ENCODE measurements at regions not wholly inside any gene's neighbourhood (a gene's known extent, or its start where the extent isn't known, plus 50 kb on each side); places are given as distances from the start of the nearest gene placed in this dataset.

DNA sequence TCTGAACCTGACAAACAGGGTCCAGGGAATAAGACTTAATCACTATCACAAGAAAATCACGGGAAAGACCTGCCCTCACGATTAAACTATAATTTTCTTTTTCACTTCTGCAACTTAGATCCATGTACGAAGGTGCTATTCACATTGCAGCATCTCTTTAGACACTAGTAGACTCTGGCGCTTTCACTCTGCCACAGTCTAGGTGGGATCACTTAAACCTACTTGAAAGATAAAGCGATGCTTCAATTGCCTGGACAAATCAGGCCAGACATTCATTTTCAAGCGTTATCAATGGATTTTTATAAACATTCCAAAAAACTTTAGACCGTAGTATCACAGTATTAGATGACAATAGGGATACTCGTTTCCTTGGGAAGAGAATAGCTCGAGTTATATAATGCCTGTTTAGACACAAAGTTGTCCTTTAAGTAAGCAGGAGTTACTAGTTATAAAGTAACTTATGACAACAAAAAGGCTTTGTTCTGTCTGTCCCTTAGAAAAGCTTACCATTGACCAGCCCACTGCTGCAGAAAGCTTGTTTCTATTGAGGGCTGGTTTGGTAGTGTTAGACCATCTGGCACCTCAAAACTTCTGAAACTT is 367.3 kb downstream of the UTRN start (continued):
- TF ChIP-seq, protein P1, sequence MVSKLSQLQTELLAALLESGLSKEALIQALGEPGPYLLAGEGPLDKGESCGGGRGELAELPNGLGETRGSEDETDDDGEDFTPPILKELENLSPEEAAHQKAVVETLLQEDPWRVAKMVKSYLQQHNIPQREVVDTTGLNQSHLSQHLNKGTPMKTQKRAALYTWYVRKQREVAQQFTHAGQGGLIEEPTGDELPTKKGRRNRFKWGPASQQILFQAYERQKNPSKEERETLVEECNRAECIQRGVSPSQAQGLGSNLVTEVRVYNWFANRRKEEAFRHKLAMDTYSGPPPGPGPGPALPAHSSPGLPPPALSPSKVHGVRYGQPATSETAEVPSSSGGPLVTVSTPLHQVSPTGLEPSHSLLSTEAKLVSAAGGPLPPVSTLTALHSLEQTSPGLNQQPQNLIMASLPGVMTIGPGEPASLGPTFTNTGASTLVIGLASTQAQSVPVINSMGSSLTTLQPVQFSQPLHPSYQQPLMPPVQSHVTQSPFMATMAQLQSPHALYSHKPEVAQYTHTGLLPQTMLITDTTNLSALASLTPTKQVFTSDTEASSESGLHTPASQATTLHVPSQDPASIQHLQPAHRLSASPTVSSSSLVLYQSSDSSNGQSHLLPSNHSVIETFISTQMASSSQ (IDR thresholded peaks at IDR 0.05; ENCODE audit: low read depth): peak; percentile 91
- TF ChIP-seq, protein P1 (CRISPR knock-in tag; IDR thresholded peaks at IDR 0.05; ENCODE audit: borderline replicate concordance): peak; percentile 94; the same call in 1 of the 2 replicates
- no peak for TF ChIP-seq MAZ (IDR thresholded peaks at IDR 0.05; ENCODE audit: borderline replicate concordance, low read depth, low read length)
- TF ChIP-seq MAZ (CRISPR knock-in tag; IDR thresholded peaks at IDR 0.05; ENCODE audit: low read depth): peak; percentile 38; the same call in 1 of the 2 replicates
- TF ChIP-seq, protein P2, sequence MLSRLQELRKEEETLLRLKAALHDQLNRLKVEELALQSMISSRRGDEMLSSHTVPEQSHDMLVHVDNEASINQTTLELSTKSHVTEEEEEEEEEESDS (CRISPR knock-in tag; IDR thresholded peaks at IDR 0.05; ENCODE audit: borderline replicate concordance): no peak
- TF ChIP-seq RARG (CRISPR knock-in tag; IDR thresholded peaks at IDR 0.05; ENCODE audit: low read depth): no peak
- TF ChIP-seq NFRKB (IDR thresholded peaks at IDR 0.05): no peak
- no peak for TF ChIP-seq ZNF292 (CRISPR knock-in tag; IDR thresholded peaks at IDR 0.05; ENCODE audit: borderline replicate concordance, low read depth)
- TF ChIP-seq ZNF264 (CRISPR knock-in tag; IDR thresholded peaks at IDR 0.05): no peak
- TF ChIP-seq TCF7L2 (IDR thresholded peaks at IDR 0.05; ENCODE audit: low read depth, low read length): no peak
- TF ChIP-seq, protein P3, sequence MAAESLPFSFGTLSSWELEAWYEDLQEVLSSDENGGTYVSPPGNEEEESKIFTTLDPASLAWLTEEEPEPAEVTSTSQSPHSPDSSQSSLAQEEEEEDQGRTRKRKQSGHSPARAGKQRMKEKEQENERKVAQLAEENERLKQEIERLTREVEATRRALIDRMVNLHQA (CRISPR knock-in tag; IDR thresholded peaks at IDR 0.05): no peak
- TF ChIP-seq, protein P4, sequence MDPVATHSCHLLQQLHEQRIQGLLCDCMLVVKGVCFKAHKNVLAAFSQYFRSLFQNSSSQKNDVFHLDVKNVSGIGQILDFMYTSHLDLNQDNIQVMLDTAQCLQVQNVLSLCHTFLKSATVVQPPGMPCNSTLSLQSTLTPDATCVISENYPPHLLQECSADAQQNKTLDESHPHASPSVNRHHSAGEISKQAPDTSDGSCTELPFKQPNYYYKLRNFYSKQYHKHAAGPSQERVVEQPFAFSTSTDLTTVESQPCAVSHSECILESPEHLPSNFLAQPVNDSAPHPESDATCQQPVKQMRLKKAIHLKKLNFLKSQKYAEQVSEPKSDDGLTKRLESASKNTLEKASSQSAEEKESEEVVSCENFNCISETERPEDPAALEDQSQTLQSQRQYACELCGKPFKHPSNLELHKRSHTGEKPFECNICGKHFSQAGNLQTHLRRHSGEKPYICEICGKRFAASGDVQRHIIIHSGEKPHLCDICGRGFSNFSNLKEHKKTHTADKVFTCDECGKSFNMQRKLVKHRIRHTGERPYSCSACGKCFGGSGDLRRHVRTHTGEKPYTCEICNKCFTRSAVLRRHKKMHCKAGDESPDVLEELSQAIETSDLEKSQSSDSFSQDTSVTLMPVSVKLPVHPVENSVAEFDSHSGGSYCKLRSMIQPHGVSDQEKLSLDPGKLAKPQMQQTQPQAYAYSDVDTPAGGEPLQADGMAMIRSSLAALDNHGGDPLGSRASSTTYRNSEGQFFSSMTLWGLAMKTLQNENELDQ (CRISPR knock-in tag; IDR thresholded peaks at IDR 0.05; ENCODE audit: borderline replicate concordance): no peak
- no peak for TF ChIP-seq TAF15 (IDR thresholded peaks at IDR 0.05; ENCODE audit: low read depth, low read length, poor library complexity, severe bottlenecking)
- TF ChIP-seq POLR2AphosphoS5 (IDR thresholded peaks at IDR 0.05; ENCODE audit: low read depth, low read length): peak; percentile 45; the same call in 1 of the 2 replicates
- no peak for TF ChIP-seq CBX2 (IDR thresholded peaks at IDR 0.05; ENCODE audit: low read depth, low read length)
- no peak for TF ChIP-seq CBX2 (CRISPR knock-in tag; IDR thresholded peaks at IDR 0.05; ENCODE audit: low read depth)
- no peak for TF ChIP-seq TOPORS (CRISPR knock-in tag; IDR thresholded peaks at IDR 0.05)
- no peak for TF ChIP-seq KLF13 (CRISPR knock-in tag; IDR thresholded peaks at IDR 0.05)
- TF ChIP-seq, protein P5, sequence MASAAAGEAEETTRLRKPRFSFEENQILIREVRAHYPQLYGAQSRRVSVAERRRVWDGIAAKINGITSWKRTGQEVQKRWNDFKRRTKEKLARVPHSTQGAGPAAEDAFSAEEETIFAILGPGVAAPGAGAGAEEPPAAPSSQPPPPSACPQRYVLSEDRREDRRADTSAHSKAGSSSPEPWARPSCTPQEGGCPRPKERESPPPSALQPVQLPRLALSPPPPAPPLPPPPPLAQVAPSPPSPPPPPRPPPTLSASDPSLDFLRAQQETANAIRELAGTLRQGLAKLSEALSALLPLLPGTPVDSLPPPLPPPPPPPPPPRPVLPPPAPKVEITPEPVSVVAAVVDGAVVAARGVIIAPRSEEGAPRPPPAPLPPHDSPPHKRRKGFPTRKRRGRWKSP (CRISPR knock-in tag; IDR thresholded peaks at IDR 0.05): no peak; the same call in 1 of the 2 replicates
- no peak for TF ChIP-seq MTA1 (CRISPR knock-in tag; IDR thresholded peaks at IDR 0.05; ENCODE audit: borderline replicate concordance)
- no peak for TF ChIP-seq KMT2B (CRISPR knock-in tag; IDR thresholded peaks at IDR 0.05)
- TF ChIP-seq SSRP1 (CRISPR knock-in tag; IDR thresholded peaks at IDR 0.05): no peak; the same call in 1 of the 2 replicates
- TF ChIP-seq MAFK (conservative IDR thresholded peaks at IDR 0.05 in 1 of 2, IDR thresholded peaks at IDR 0.05 in 1 of 2; ENCODE audit: low read length in 2 of 2): no peak

Measured in HepG2 (cell line).